ENCODE measurements at regions not wholly inside any gene's neighbourhood (a gene's known extent, or its start where the extent isn't known, plus 50 kb on each side); places are given as distances from the start of the nearest gene placed in this dataset.
A peak's percentile ranks its signal among the peaks of the same experiment; 100 is the strongest.

DNA sequence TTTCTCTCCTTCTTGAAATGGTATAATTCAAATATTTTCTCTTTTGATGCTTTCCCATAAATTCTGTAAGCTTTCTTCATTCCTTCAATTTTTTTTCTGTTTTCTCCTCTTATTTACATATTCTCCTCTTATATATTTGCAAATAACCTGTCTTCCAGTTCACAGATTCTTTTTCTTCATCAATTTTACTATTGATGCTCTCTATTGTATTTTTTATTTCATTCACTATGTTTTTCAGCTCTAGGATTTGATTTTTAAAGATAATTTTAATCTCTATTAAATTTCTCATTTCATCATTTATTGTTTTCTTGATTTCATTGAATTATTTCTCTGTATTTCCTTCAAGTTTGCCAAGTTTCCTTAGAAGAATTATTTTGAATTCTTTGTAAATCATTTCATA, 54.0 kb upstream of the PRPS1L1 start:
- DNase-seq (ENCODE audit: low read depth): no peak

DNA sequence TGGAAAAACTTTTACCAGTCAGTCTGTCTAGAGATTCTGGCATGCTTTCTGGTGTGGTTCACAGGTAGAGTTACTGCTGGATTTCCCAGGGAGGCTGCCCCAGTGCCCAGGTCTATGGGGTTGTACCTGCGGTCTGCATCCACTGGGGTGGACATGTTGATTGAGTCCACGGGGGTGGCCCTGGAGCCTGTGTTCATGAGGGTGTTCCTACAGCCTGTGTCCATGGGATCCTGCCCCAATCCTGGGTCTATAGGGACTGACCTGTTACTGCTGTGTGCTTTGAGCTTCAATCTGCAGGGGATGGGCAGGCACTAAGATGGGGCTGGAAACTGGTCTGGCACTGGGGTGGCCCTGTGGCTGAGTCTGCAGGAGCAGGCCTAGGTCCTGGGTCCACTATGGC, 54.5 kb upstream of the PRPS1L1 start:
- DNase-seq (ENCODE audit: low read depth): no peak

DNA sequence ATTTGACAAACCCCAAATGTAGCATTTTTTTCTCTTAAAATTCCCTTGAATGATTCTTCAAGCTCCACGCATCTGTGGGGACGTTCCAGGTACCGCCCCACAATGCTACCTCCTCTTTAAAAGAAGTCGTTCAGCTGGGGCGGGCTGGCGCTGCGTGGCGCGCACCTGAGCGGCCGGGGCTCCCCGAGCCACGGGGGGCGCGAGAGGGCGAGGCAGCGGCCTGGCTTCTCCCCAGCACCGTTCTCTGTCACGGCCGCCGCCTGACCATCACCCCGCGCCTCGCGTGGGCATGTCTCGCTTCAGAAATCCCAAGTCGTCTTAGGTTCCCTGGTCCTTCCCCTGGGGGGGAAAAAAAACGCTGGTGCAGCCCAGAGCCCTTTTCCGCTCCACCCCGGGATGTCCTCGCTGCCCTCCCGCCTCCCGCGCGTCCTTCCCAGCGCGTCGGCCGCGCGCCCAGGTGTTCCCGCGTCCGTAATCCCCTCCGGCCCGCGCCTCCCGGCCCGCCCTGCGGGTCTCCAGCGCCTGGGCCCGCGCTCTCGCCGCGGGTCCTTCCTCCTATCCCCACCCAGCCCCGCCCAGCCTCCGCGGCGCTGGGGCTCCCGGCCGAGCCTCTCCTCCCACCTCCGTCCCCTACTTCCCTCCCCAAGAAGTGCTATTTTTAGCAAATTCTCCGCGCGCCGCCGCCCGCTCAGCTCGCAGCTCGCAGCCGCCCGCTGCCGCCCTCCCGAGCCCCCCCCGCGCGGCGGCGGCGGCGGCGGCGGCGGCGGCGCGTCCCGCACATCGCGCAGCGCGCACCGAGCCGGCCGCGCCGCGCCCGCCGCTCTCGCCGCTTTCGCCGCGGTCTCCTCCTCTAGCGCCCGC, 58.7 kb upstream of the PRPS1L1 start:
- peak; percentile 2 for DNase-seq (ENCODE audit: low read depth)

DNA sequence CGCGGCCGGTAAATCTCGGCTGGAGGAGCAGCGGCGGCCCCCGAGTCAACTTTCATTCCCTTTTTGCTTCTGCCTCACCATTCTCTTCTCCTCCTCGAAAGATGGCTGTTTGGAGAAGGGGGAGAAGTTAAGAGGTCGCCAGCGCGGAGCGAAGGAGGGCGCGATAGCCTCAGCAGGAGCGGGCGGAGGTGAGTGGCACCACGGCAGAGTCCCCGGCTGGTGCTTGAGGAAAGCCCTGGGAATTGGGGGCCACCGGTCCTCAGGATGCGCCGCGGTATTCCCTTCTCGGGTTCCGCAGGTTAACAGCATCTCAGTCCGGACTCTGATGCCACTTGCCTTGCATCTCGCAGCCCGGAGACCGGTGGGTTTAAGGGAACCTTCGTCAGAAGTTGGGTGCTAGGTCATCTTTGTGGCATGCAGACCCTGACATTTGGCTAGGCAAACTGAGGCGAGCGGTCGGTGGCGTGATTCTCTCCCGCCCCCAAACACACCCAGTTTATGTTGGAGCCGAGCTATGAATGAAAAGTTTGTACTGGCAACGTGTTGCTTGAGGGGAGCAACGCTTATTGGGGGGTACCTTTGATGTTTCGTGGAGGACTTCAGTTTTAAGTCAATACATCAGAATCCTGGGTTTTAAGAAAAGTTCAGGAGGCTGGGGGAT, 59.5 kb upstream of the PRPS1L1 start:
- DNase-seq (ENCODE audit: low read depth): peak; percentile 2

DNA sequence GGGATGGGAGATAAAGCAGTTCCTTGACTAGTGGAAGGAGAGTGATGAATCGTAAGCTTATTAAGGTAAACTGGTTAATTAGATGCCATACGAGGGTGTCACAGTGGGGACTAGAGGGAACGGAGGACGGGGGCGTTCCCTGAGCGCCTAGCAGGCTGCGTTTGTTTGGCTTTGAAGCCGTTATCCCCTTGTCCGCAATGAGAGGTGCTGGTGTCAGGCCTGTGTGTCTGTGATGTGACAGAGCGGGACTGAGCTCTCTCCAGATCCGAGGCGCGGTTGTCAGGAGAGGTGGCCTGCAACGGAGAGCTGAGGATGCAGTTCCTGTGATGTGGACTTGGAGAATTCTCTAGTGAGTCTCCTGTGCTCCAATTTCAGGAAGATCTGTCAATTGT, 60.0 kb upstream of the PRPS1L1 start:
- no peak for DNase-seq (ENCODE audit: low read depth)

DNA sequence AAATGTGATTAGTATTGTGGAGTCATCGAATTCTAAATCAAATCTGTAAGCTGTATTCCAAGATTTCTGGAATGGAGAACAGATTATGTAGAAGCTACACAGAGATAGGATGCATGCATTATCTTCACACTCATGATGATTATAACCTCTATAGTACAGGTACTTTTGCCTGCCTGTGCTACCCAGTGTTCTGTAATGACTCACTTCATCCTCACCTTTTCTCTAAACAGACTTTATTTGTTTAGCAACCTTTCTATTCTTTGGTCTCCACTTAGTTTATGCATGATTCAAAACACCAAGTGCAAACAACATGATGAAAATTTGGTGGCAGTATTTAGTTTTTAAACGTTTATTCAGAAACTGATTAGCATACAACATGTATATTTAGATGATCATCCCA, 68.4 kb upstream of the PRPS1L1 start:
- no peak for DNase-seq (ENCODE audit: low read depth)

DNA sequence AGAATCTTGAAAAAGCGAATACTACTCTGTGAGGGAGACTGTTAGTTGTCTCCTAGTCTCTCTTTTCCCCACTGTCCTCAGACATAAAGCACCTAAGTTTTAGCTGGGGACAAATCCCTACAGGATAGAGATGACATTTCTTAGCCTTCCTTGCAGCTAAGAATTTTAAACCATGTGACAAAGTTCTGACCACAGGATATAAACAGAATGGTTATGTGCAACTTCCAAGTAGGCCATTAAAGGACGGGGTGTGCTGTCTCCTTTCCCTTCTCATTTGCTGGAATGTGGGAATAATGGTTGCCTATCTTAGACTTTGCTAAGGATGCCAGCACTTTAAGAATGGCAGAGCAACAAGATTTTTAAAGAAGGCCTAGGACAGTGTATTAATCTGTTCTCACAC, 74.9 kb upstream of the PRPS1L1 start:
- DNase-seq (ENCODE audit: low read depth): no peak

DNA sequence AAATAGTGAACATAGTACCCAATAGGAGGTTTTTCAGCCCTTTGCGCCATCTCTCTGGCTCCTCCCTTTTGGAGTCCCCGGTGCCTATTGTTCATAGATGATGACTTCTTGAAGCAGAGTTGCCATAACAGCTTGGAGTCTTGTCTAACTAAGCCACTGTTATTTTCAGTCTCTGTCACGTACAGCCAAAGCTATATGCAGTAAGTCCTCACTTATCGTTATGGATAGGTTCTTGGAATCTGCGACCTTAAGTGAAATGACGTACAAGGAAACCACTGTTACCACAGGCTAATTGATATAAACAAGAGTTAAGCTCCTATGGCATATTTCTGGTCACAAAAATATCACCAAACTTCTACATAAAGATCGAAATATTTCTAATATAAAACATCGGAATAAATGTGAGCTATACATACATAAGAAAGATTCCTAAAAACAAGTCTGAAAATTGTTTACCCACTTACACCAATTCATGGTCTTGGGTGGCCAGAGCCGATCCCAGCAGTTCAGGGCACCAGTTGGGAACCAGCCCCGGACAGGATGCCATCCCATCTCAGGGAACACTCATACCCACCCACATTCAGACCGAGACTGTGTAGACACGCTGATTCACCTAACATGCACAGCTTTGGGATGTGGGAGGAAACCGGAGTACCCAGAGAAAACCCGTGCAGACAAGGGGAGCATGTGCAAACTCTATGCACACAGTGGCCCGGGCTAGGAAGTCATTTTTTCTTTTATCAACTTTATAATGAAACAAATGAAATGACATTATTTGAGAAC, 76.0 kb upstream of the PRPS1L1 start:
- DNase-seq (ENCODE audit: low read depth): no peak

DNA sequence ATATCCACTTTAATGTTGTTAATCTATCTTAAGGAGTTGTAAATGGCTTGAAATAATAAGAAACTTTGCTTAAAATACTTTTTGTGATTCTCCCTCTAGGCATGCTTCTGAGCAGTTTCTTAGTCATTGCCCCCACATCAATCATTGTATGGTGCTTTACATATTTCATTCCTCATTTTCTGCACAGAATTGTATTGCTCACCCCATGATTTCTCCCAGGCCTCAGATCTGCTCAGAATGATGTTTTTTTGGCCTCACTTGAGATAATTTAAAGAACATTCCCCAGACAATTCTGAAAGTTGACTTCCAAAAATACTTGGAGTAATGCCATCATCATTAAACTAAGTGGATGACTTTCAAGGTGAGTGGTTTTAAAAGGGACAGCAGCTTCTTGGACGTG, 82.1 kb upstream of the PRPS1L1 start:
- no peak for DNase-seq (ENCODE audit: low read depth)

DNA sequence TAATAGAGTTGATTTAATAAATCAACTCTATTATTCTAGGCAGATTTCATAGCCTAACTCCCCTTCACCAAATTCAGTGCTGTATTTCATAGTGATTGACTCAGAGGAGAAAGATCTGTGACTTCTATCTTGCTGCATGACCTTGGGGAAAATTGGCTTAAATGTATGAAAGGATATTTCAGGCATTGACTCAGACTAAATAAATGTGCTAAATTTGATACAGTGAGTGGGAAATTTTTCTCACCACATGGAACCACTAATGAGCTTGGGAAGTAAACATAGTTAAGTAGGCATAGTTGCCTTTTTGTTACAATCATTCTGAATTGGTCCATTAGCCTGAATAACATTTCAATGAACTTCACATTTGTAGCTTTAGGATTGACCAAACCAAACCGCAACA, 89.0 kb upstream of the PRPS1L1 start:
- no peak for DNase-seq (ENCODE audit: low read depth)

DNA sequence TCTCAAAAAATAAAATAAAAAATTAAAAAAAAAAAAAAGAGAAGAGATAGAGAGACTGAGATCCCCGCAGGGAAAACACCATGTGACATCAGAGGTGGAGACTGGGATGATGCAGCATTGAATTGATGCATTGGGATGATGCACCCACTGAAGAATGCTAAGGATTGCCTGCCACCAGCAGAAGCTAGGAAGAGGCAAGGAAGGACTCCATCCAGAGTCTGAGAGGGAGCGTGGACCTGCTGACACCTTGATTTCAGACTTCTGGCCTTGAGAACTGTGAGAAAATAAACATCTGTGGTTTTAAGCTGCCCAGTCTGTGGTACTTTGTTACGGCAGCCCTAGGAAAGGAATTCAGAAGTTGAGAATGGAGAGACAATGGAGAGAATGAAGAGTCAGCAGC, 89.8 kb upstream of the PRPS1L1 start:
- DNase-seq (ENCODE audit: low read depth): no peak

DNA sequence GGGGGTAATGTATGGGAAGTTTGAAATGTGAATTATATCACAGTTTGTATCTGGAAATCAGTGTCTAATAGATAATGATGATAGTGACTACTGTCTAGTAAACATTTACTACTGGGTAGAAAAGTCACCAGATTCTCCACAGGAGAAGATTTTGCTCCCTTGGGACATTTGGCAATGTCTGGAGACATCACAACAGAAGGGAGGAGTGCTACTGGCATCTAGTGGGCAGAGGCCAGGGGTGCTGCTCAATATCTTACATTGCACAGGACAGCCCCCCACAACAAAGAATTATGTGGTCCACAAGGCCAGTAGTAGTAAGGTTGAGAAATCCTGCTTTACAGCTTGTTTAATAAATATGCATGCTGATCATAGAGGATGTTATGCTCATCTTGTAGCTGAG, 92.3 kb upstream of the PRPS1L1 start:
- DNase-seq (ENCODE audit: low read depth): peak; percentile 12

DNA sequence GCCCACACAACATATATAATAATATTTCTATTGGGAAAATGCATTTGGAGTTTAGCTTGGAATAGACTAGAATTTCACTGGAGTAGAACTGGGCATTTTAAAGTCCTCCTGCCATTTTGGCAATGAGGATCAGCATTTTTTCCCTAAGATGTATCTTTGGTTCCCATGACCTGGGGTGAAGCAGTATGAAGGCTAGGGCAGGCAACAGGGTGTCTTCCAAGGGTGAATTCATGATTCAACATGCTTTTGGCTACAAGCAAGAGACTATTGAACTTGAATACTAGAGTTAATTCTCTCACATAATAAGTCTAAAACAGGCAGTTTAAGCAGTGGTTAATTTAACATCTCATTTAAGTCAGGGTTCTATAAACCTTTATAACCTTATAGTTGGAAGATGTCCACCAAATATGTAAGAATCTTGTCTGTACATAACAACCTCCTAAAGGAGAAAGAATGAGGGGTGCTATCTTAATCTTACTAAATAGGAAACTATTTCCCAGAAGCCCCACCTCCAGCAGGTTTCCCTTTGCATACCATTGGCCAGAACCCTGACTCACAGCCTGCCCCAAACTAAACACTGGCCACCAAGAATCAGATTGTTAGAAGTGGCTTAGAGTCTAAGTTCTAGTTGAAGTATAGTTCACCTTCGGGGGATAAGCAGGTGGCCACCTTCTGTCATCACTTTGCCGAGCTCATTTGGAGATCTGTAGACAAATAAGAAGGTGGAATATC, 96.0 kb upstream of the PRPS1L1 start:
- no peak for DNase-seq (ENCODE audit: low read depth)

DNA sequence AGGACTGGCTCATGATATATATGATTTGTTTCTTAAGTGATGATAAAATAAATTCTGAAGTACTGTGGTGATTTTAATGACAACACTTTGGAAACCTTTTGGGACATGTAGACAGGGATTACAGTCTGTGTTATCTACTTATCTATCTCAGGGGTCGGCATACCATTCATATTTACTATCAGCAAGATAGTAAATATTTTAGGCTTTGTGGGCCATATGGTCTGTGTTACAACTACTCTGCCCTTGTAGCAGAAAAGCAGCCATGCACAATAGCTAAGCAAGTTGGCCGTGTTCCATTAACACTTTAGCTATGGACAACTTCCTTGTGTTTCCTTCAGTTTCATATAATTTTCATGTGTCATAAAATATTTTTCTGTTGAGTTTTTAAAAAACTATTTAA, 97.8 kb upstream of the PRPS1L1 start:
- DNase-seq (ENCODE audit: low read depth): no peak

DNA sequence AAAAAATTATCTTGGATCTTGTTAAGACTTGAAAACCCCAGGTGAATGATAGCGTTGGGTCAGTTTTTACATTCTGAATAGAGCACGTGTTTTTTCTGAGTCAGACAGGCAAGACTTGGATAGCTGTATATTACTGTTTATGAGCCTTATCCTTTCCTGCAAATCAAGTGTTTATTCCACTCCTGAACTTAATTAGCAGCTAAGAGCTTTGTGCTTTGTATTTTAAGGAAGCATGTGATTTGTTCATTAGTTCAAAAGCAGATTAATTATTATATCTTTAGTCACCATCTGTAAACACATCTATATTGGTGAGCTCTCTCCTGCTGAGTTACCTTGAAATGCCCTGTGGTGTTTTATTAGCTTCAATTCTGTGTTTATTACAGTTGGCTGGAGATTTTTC, 98.6 kb upstream of the PRPS1L1 start:
- DNase-seq (ENCODE audit: low read depth): no peak

DNA sequence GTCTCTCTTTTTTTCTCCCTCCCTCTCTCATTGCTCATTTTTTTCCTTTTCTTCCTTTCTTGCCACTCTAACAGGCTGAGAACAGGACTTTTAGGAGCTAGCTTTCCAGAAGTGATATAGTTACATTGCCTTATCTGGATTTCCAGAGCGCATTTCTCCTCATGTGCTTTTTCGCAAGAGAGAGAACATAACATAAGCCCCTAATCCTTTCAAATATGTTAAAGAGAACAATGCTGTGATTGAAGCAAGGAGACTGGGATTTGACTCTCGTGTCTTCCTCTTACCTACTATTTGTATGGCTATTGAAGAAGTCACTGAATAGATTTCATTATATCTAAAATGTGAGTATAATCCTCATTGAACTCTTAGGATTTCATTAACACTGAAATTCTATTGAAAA, 101.2 kb upstream of the PRPS1L1 start:
- no peak for DNase-seq (ENCODE audit: low read depth)

DNA sequence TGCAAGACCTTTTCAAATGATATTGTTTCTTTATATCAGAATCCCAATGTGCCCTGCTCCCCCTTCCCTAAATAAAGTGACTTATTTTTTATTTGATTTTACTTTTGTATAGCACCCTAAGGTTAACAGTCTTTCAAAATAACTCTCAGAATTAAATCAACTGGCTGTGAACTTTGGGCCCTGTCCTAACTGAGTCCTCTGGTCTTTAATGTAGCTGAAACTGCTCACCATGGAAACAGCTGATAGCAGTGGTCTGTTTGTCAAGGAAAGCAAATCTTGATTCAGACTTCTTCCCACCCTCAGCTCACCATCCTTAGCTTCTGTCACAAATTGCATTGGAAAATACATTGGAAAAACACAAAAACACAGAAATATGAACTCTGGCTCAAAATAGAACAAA, 105.2 kb upstream of the PRPS1L1 start:
- no peak for DNase-seq (ENCODE audit: low read depth)

DNA sequence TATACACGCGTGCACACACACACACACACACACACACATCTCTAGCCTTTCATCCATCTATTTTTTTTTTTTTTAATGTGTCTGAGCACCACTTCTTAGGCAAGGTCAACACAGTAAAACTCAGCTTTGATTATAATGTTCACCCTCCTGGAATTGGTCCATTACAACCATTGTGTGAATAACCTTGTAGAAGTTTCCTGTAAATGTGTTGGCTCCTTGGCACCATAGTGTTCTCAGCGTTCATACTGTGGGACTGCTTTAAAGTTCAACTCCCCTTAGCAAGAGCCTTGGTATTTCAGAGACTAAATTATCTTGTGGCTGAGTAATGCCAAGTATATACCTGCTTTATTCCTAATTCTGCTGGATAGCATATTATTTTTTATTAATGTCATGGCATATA, 106.3 kb upstream of the PRPS1L1 start:
- no peak for DNase-seq (ENCODE audit: low read depth)

DNA sequence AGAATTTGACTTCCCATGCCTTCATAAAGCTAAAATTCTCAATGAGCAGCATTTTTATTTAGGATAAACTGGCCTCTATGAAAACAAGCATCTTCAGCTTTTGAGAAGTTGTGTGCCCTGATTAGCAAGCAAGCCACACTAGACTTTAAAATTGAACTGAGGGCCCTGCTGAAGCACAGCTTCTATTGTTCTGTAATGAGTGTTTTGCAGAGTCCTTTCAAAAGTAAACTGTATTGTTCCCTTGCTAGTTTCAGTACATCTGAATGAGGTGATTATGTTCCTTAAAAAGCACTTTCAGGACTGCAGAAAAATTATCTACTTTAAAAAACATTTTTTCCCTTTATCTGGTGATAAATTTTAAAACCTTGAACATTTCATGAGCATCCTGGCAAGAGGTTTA, 113.3 kb upstream of the PRPS1L1 start:
- no peak for DNase-seq (ENCODE audit: low read depth)

DNA sequence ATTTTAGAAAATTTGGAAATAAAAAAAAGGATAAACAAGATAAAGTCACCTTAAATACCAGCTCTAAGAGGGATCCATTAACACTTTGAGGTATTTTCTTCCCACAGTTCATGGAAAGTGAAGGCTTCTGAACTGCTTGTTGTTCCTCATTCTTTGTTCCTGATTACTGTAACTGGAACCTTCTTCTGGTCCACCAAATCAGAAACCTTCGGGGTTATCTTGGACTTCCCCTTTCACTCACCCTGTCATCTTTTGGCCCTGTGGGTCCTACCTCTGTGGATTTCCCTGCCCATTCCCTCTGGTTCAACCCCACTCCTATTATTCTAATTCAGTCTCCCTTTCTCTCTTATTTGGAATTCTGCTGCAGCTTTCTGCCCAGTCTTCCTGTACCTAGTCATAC, 116.5 kb upstream of the PRPS1L1 start:
- no peak for DNase-seq (ENCODE audit: low read depth)

DNA sequence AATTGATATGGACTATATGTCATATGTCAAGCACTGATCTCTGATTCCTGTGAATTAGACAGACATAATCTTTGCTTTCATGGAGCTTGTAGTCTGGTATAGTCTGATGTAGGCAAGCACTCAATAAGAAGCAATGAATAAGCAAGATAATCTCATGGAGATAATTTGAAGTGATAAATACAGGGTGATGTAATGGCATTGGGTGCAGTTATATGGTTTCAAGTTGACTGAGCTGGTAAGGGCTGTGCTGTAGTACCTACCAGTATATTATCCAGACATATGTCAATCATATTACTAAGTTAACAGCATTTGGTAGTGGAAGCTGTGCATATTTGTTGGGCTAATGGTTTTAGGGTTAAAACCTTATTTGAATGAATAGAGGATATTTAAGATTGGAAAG, 117.5 kb upstream of the PRPS1L1 start:
- no peak for DNase-seq (ENCODE audit: low read depth)

DNA sequence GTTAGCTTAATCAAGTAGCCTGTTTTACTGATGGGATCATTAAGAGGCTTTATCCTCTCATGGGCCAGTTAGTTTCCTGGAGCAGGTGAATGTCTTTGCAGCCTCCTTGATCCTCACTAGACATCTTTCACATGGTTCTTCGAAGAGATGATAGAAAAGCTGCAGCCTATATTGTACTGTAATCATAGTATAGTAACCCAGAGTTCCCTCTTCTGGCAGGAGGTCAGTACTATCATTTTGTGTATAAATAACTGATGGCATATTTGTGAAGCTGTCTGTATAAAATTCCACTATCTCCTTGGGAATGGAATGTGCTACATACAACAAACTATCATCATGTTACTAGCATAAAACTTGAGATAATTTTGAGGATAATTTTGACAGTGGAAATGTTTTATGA, 123.8 kb upstream of the PRPS1L1 start:
- DNase-seq (ENCODE audit: low read depth): no peak
